Spleen (tissue), 11 donors: ENCODE measurements at regions not wholly inside any gene's neighbourhood (a gene's known extent, or its start where the extent isn't known, plus 50 kb on each side); places are given as distances from the start of the nearest gene placed in this dataset.

ENCODE experiments used
- DNase-seq: peaks from one replicate; pipeline ENCODE4 v3.0.0-alpha.2; 2020
- H3K27ac ChIP-seq, 8 donors: fragments of 200-600 bp; sonication (generic) in 7 of 8; 1 replicate in 4 of 8; 2 replicates in 4 of 8; pipeline versions ENCODE4 v1.5.0 to v1.8.0; 2016 to 2021; ENCODE audit warnings: inconsistent platforms in 4 of 8, mild to moderate bottlenecking in 4 of 8, moderate library complexity in 1 of 8
- H3K27me3 ChIP-seq, 7 donors: fragments of 200-600 bp; sonication (generic) in 6 of 7; replicated peaks in 1 of 7; 1 replicate in 4 of 7; 2 replicates in 3 of 7; pipeline versions ENCODE4 v1.5.0 to v1.8.0; 2016 to 2021; ENCODE audit warnings: inconsistent platforms in 3 of 7, mild to moderate bottlenecking in 1 of 7
- H3K36me3 ChIP-seq, 6 donors: fragments of 200-600 bp; sonication (generic) in 5 of 6; 1 replicate in 4 of 6; 2 replicates in 2 of 6; pipeline versions ENCODE4 v1.5.0 to v1.8.0; 2016 to 2021; ENCODE audit warnings: inconsistent platforms in 2 of 6
- H3K4me1 ChIP-seq, 6 donors: fragments of 200-600 bp; sonication (generic) in 5 of 6; 1 replicate in 3 of 6; 2 replicates in 3 of 6; pipeline versions ENCODE4 v1.5.0 to v1.8.0; 2016 to 2021; ENCODE audit warnings: inconsistent platforms in 3 of 6
- H3K4me3 ChIP-seq, 8 donors: fragments of 200-600 bp; sonication (generic) in 7 of 8; 1 replicate in 4 of 8; 2 replicates in 4 of 8; pipeline versions ENCODE4 v1.5.0 to v1.8.0; 2016 to 2021; ENCODE audit warnings: inconsistent platforms in 4 of 8, mild to moderate bottlenecking in 4 of 8, moderate library complexity in 2 of 8
- H3K9me3 ChIP-seq, 8 donors: fragments of 200-600 bp; sonication (generic) in 7 of 8; 1 replicate in 4 of 8; 2 replicates in 4 of 8; pipeline versions ENCODE4 v1.5.0 to v1.8.0; 2016 to 2021; ENCODE audit warnings: inconsistent platforms in 4 of 8
- CTCF ChIP-seq, 11 experiments: fragments of 200-600 bp in 7 of 11; fragments of 450-650 bp in 4 of 11; sonication (generic) in 4 of 11; IDR thresholded peaks in 8 of 11; conservative IDR thresholded peaks in 3 of 11; 1 replicate in 7 of 11; 2 replicates in 4 of 11; pipeline versions ENCODE4 v1.4.0 to v1.8.0; 2016 to 2021; ENCODE audit warnings: antibody characterized with exemption in 11 of 11, inconsistent platforms in 4 of 11, mild to moderate bottlenecking in 1 of 11
- POLR2A ChIP-seq, 3 donors: fragments of 450-650 bp; IDR thresholded peaks; one replicate each; pipeline ENCODE4 v1.5.1; 2017; ENCODE audit warnings: antibody characterized with exemption in 3 of 3, mild to moderate bottlenecking in 1 of 3
- POLR2AphosphoS5 ChIP-seq, 3 donors: sonication (generic); formaldehyde crosslinking; IDR thresholded peaks; one replicate each; pipeline ENCODE4 v1.5.1; 2017; ENCODE audit warnings: antibody characterized with exemption in 3 of 3
- WGBS, 5 donors: extraction: QIAGEN DNeasy Blood & Tissue Kit in 3 of 5; methylation state at CpG; one replicate each; pipeline versions ENCODE4 v1.1.5 to v1.1.7; 2013 to 2018; 5-methylcytosine and 5-hydroxymethylcytosine counted together
- intact Hi-C: fragments of 100-400 bp; cut with DNase I; formaldehyde crosslinking; loops from one replicate; pipeline ENCODE4 v1.15.0; 2023; ENCODE audit warnings: low total_unique reads
- donor health status: healthy with polysubstance abuse.
- donor health status: DM: no; HTN: no; CAD: no; lungs with moderate emphysema.
- donor health status: DM: no; HTN: no; CAD: no.
- donor health status: Bipolar disorder and iron deficiency.
- donor health status: healthy.
- donor health status: DM: no; HTN: no; CAD: no.
- donor health status: DM: yes; HTN: yes; CAD: no.

- H3K4me3 ChIP-seq, result peak overlapping the region in 2 of 8 donors; percentile 5 to 40
- H3K27ac ChIP-seq, result peak overlapping the region; percentile 75 to 98 (median 92)
- peaks cover 0 to 96% (median 31%) of the 10 kb centered on the region in 6 donors for H3K36me3 ChIP-seq
- TF ChIP-seq POLR2A (IDR thresholded peaks at IDR 0.05), result no peak
- peak; percentile 39 to 83 (median 79) for TF ChIP-seq POLR2AphosphoS5 (IDR thresholded peaks at IDR 0.05)
- no peaks in the 10 kb centered on the region for H3K9me3 ChIP-seq
- peak; percentile 85 for DNase-seq
- H3K27me3 ChIP-seq, result no peaks in the 10 kb centered on the region
- intact Hi-C loops, result no loop called here
- H3K4me1 ChIP-seq, result peaks cover 36 to 100% (median 93%) of the 10 kb centered on the region in 6 donors
- WGBS, 5 donors, result 55 to 78% (median 66%) methylated on average over 5 to 22 of the region's 22 CpGs
Measured at GRCh38 chr22:46087816-46088277, 62.5 kb upstream of the PPARA start.

GRCh38 chr22:46088541-46089311 is 61.6 kb upstream of the PPARA start:
- Histone ChIP-seq H3K9me3 (no peaks in the 10 kb centered on the region), H3K27ac (peak overlapping the region; percentile 75 to 98 (median 92)), H3K36me3 (peaks cover 0 to 100% (median 33%) of the 10 kb centered on the region in 6 donors), H3K27me3 (no peaks in the 10 kb centered on the region), H3K4me1 (peaks cover 43 to 100% (median 94%) of the 10 kb centered on the region in 6 donors), H3K4me3 (peak overlapping the region in 2 of 8 donors; percentile 5 to 40)
- peak; percentile 82 for DNase-seq
- TF ChIP-seq POLR2A (IDR thresholded peaks at IDR 0.05), result no peak
- TF ChIP-seq POLR2AphosphoS5 (IDR thresholded peaks at IDR 0.05), result peak; percentile 58 to 76 (median 67)
- intact Hi-C loops, result no loop called here
- 57 to 78% (median 68%) methylated on average over 23 to 25 of the region's 25 CpGs for WGBS, 5 donors

GRCh38 chr22:46089426-46090035 is 60.8 kb upstream of the PPARA start:
- TF ChIP-seq POLR2A (IDR thresholded peaks at IDR 0.05) (no peak), POLR2AphosphoS5 (IDR thresholded peaks at IDR 0.05) (peak in 1 of 3 donors; percentile 8)
- Histone ChIP-seq H3K4me1 (peaks cover 45 to 100% (median 93%) of the 10 kb centered on the region in 6 donors), H3K27me3 (no peaks in the 10 kb centered on the region), H3K36me3 (peaks cover 0 to 99% (median 33%) of the 10 kb centered on the region in 6 donors), H3K27ac (peak overlapping the region; percentile 75 to 98 (median 92)), H3K9me3 (no peaks in the 10 kb centered on the region), H3K4me3 (no peak overlapping the region)
- peak; percentile 64 for DNase-seq
- intact Hi-C loops, result no loop called here
- 62 to 79% (median 76%) methylated on average over 21 to 24 of the region's 24 CpGs for WGBS, 5 donors

GRCh38 chr22:46090036-46090591 is 60.2 kb upstream of the PPARA start:
- Histone ChIP-seq H3K4me3 (no peak overlapping the region), H3K4me1 (peaks cover 45 to 100% (median 94%) of the 10 kb centered on the region in 6 donors), H3K36me3 (peaks cover 0 to 93% (median 33%) of the 10 kb centered on the region in 6 donors), H3K9me3 (no peaks in the 10 kb centered on the region), H3K27ac (peak overlapping the region; percentile 75 to 98 (median 92)), H3K27me3 (no peaks in the 10 kb centered on the region)
- DNase-seq, result peak; percentile 76
- TF ChIP-seq POLR2AphosphoS5 (IDR thresholded peaks at IDR 0.05) (peak; percentile 30 to 65 (median 63)), POLR2A (IDR thresholded peaks at IDR 0.05) (no peak)
- 50 to 78% (median 70%) methylated on average over 12 to 22 of the region's 22 CpGs for WGBS, 5 donors
- intact Hi-C loops, result no loop called here

- peak; percentile 35 for DNase-seq
- 66 to 73% (median 71%) methylated on average over 10 of the region's 10 CpGs for WGBS, 5 donors
- Histone ChIP-seq H3K36me3 (peaks cover 0 to 87% (median 33%) of the 10 kb centered on the region in 6 donors), H3K27ac (peak overlapping the region; percentile 75 to 98 (median 92)), H3K27me3 (no peaks in the 10 kb centered on the region), H3K4me3 (no peak overlapping the region), H3K4me1 (peaks cover 39 to 95% (median 90%) of the 10 kb centered on the region in 6 donors), H3K9me3 (no peaks in the 10 kb centered on the region)
- TF ChIP-seq POLR2AphosphoS5 (IDR thresholded peaks at IDR 0.05) (no peak), POLR2A (IDR thresholded peaks at IDR 0.05) (no peak), CTCF (IDR thresholded peaks at IDR 0.05 in 8 of 11, conservative IDR thresholded peaks at IDR 0.05 in 3 of 11) (no peak)
- intact Hi-C loops, result no loop called here
Measured at GRCh38 chr22:46090631-46091201, 59.6 kb upstream of the PPARA start.
